ENCODE measurements at regions not wholly inside any gene's neighbourhood (a gene's known extent, or its start where the extent isn't known, plus 50 kb on each side); places are given as distances from the start of the nearest gene placed in this dataset.

DNA sequence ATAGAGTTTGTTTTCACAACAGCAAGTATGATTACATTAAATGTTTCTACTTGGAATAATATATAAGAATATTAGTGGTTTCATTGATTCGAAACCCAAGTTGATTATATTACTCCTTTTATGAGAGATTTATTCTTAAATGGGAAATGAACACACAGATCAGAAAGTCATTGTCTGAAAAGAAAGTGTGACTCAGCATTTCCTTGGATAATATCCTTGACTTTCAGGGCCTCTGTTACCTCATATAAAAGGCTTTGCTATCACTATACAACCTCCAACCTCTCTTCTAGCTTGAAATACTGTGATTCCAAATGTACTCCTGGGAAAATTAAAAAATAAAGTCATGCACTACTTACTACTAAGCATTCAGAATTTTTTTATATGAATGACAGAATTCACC, 295.3 kb upstream of the LYPLAL1 start:
- Histone ChIP-seq H3K4me2 (ENCODE audit: insufficient read depth, low read length) (no peak overlapping the region), H3K9me1 (ENCODE audit: control insufficient read depth, insufficient read depth, low read length) (no peaks in the 10 kb centered on the region), H3K27me3 (ENCODE audit: control insufficient read depth in 2 of 2, insufficient read depth in 2 of 2, low read length in 2 of 2) (no peaks in the 10 kb centered on the region), H3K4me1 (replicated peaks in 1 of 2; ENCODE audit: control insufficient read depth in 2 of 2, insufficient read depth in 2 of 2, low read length in 2 of 2) (no peaks in the 10 kb centered on the region), H3K79me2 (ENCODE audit: control insufficient read depth, insufficient read depth, low read length) (no peaks in the 10 kb centered on the region), H3K9me3 (replicated peaks; ENCODE audit: control insufficient read depth, insufficient read depth, low read depth, low read length) (no peaks in the 10 kb centered on the region), H3K4me3 (no peak overlapping the region), H3K27ac (ENCODE audit: extremely low read depth, low read depth, low read length) (no peak overlapping the region), H2AFZ (ENCODE audit: low read depth, low read length) (no peak overlapping the region), H4K20me1 (replicated peaks; ENCODE audit: control insufficient read depth, insufficient read depth, low read length) (no peaks in the 10 kb centered on the region), H3K9ac (ENCODE audit: insufficient read depth in 1 of 2, low read depth in 2 of 2, low read length in 2 of 2) (no peak overlapping the region), H3K36me3 (ENCODE audit: control insufficient read depth, insufficient read depth, low read length) (no peaks in the 10 kb centered on the region)
- in situ Hi-C loops (cut with MboI) (no loop called here), intact Hi-C loops (cut with micrococcal nuclease) (no loop called here)
- no peak for ATAC-seq
- 0 out of 2 replicates have a peak, but pooled peaks have one; percentile 39 for TF ChIP-seq NFE2L1 (tag; IDR thresholded peaks at IDR 0.05; ENCODE audit: borderline replicate concordance, low read depth)
- peak; percentile 57; the same call in 1 of the 2 replicates for TF ChIP-seq MAFF (IDR thresholded peaks at IDR 0.05; ENCODE audit: low read length)
- TF ChIP-seq ZNF316 (IDR thresholded peaks at IDR 0.05): peak; percentile 82
- TF ChIP-seq MAFG (tag; conservative IDR thresholded peaks at IDR 0.05): peak; percentile 67
- TF ChIP-seq NFE2 (IDR thresholded peaks at IDR 0.05; ENCODE audit: low read depth): 0 out of 2 replicates have a peak, but pooled peaks have one; percentile 24
- TF ChIP-seq TAF1 (IDR thresholded peaks at IDR 0.05; ENCODE audit: control insufficient read depth, extremely low read depth, insufficient read depth, low read length, severe bottlenecking): no peak
- TF ChIP-seq C11orf30 (IDR thresholded peaks at IDR 0.05; ENCODE audit: low read depth): peak; percentile 60
- TF ChIP-seq SETDB1 (IDR thresholded peaks at IDR 0.05; ENCODE audit: low read length): no peak
- TF ChIP-seq MAFK (IDR thresholded peaks at IDR 0.05; ENCODE audit: low read length): peak; percentile 49; the same call in 1 of the 2 replicates
- no TSS peak for BruUV-seq (replicated peaks)
- no peak for FAIRE-seq
- DNase-seq (ENCODE audit: extremely low read depth in 1 of 4, low spot score in 3 of 4): no peak
- POLR2A ChIA-PET: interaction anchor here (0.6 to 1.2 kb wide), 3 partner anchors 10 to 298 kb away, joined by 3 to 4 read pairs (median 3); no protein-coding TSS in a partner anchor
- CTCF ChIA-PET (ENCODE audit: low intra/inter-chr PET ratio): interaction anchor here (0.6 kb wide), 1 partner anchor 296 kb away, joined by 3 read pairs; no protein-coding TSS in a partner anchor
- 0% methylated on average over 1 of the region's 1 CpG for WGBS (ENCODE audit: insufficient coverage, low coverage, missing lambda C conversion rate)
